ENCODE measurements at regions not wholly inside any gene's neighbourhood (a gene's known extent, or its start where the extent isn't known, plus 50 kb on each side); places are given as distances from the start of the nearest gene placed in this dataset.

- DNase-seq (ENCODE audit: low read depth, low spot score): no peak
- no peak overlapping the region for H3K9ac ChIP-seq (ENCODE audit: control insufficient read depth, insufficient read depth, low read length)
- POLR2A ChIA-PET: no interaction called here
- no peak for ATAC-seq
- H3K4me3 ChIP-seq: no peak overlapping the region
- FAIRE-seq: no peak
- H4K20me1 ChIP-seq (ENCODE audit: control insufficient read depth, insufficient read depth): no peaks in the 10 kb centered on the region
- SMC1A ChIA-PET (ENCODE audit: uncharacterized antibody, unreplicated experiment): no interaction called here
- RAD21 ChIA-PET (ENCODE audit: unreplicated experiment): no interaction called here
- no peak overlapping the region for H3K27ac ChIP-seq (ENCODE audit: control insufficient read depth, insufficient read depth)
- H3K4me2 ChIP-seq (ENCODE audit: control insufficient read depth, insufficient read depth): no peak overlapping the region
- H2AFZ ChIP-seq (ENCODE audit: control insufficient read depth, low read depth, low read length): no peak overlapping the region
- no TSS peak for BruUV-seq (replicated peaks)
- no peaks in the 10 kb centered on the region for H3K79me2 ChIP-seq (ENCODE audit: control insufficient read depth, insufficient read depth, low read length)
- WGBS (ENCODE audit: insufficient coverage, insufficient replicate concordance, low lambda C conversion rate, missing lambda C conversion rate): 47% methylated on average over 19 of the region's 19 CpGs
- no peaks in the 10 kb centered on the region for H3K36me3 ChIP-seq (ENCODE audit: control insufficient read depth in 2 of 2, insufficient read depth in 2 of 2, low read length in 1 of 2)
- in situ Hi-C loops (cut with MboI): no loop called here
- CTCF ChIA-PET: no interaction called here
- no peaks in the 10 kb centered on the region for H3K4me1 ChIP-seq (ENCODE audit: control insufficient read depth, insufficient read depth, low read length)
- H3K9me3 ChIP-seq (replicated peaks; ENCODE audit: control insufficient read depth, insufficient read depth, low read length): no peaks in the 10 kb centered on the region
- intact Hi-C loops (cut with micrococcal nuclease; ENCODE audit: unreplicated experiment): no loop called here
- H3K27me3 ChIP-seq (replicated peaks in 1 of 2; ENCODE audit: control insufficient read depth in 2 of 2, insufficient read depth in 2 of 2, low read length in 1 of 2): no peaks in the 10 kb centered on the region
- TF ChIP-seq PBX3 (IDR thresholded peaks at IDR 0.05; ENCODE audit: insufficient replicate concordance, low read depth, low read length): no peak
- no peak for TF ChIP-seq SUPT20H (IDR thresholded peaks at IDR 0.05; ENCODE audit: borderline replicate concordance, control insufficient read depth, low read depth, low read length)
- no peak for TF ChIP-seq FOXK2 (IDR thresholded peaks at IDR 0.05)
- TF ChIP-seq ELK1 (IDR thresholded peaks at IDR 0.05; ENCODE audit: low read depth, low read length): no peak
- TF ChIP-seq PRDM15 (CRISPR knock-in tag; IDR thresholded peaks at IDR 0.05): no peak
- no peak for TF ChIP-seq HDAC6 (IDR thresholded peaks at IDR 0.05; ENCODE audit: unreplicated experiment)
- no peak for TF ChIP-seq FOXM1 (IDR thresholded peaks at IDR 0.05; ENCODE audit: low read depth, low read length)
- no peak for TF ChIP-seq ZNF24 (IDR thresholded peaks at IDR 0.05)
- TF ChIP-seq CTCF (IDR thresholded peaks at IDR 0.05 in 2 of 3, conservative IDR thresholded peaks at IDR 0.05 in 1 of 3; ENCODE audit: control insufficient read depth in 2 of 3, extremely low read depth in 1 of 3, insufficient read depth in 1 of 3, low read depth in 3 of 3, low read length in 3 of 3): no peak
- TF ChIP-seq MEF2B (IDR thresholded peaks at IDR 0.05; ENCODE audit: partially characterized antibody, poor library complexity, severe bottlenecking): no peak
- no peak for TF ChIP-seq JUNB (IDR thresholded peaks at IDR 0.05)
- no peak for TF ChIP-seq NRF1 (conservative IDR thresholded peaks at IDR 0.05; ENCODE audit: low read depth, low read length)
- TF ChIP-seq RBBP5 (conservative IDR thresholded peaks at IDR 0.05): no peak
- no peak for TF ChIP-seq ZNF207 (IDR thresholded peaks at IDR 0.05; ENCODE audit: borderline replicate concordance)
- TF ChIP-seq PAX5 (IDR thresholded peaks at IDR 0.05; ENCODE audit: borderline replicate concordance, low read depth, low read length): no peak
- TF ChIP-seq SRF (IDR thresholded peaks at IDR 0.05; ENCODE audit: low read depth in 2 of 2, low read length in 2 of 2): no peak
These were observed 59.6 kb upstream of the PPP2R2D start for GRCh38 chr10:131841131-131841660.
